ENCODE measurements at regions not wholly inside any gene's neighbourhood (a gene's known extent, or its start where the extent isn't known, plus 50 kb on each side); places are given as distances from the start of the nearest gene placed in this dataset.

DNA sequence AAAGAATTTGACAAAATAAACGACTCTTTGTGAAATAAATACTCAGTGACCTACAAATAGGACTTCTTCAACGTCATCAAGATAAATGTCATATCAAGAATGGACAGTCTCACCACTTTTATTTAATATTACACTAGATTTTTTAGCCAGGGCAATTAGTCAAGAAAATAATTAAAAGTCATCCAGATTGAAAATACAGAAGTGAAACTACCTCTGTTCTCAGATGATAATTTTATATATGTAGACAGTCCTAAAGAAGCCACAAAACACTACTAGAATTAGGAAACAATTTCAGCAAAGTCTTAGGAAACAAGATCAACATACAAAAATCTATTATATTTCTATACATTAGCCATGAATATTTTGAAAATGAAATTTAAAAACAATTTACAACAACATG is 689.6 kb upstream of the SEL1L start (continued):
- TF ChIP-seq, protein P1, sequence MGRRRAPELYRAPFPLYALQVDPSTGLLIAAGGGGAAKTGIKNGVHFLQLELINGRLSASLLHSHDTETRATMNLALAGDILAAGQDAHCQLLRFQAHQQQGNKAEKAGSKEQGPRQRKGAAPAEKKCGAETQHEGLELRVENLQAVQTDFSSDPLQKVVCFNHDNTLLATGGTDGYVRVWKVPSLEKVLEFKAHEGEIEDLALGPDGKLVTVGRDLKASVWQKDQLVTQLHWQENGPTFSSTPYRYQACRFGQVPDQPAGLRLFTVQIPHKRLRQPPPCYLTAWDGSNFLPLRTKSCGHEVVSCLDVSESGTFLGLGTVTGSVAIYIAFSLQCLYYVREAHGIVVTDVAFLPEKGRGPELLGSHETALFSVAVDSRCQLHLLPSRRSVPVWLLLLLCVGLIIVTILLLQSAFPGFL (CRISPR knock-in tag; IDR thresholded peaks at IDR 0.05; ENCODE audit: borderline replicate concordance) = no peak
- TF ChIP-seq CBFB (CRISPR knock-in tag; IDR thresholded peaks at IDR 0.05; ENCODE audit: low read depth) = no peak

DNA sequence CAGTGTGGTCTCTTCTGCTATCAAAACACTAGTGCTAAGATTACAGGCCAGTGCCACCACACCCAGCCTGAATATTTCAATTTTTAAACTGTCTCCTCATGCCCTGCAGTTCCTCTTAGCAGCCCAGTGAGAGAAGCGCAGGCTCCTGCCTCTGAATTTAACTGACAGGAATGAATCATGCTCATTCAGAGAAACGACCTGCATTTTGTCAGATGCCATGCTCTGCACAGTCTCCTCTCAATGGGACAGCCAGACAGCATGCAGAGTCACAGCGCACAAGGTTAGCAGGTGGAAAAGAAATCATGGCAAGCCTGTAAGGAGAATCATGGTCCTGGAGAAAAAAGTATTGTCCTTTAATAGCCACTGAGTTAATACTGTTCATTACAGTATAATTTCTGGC is 691.0 kb upstream of the SEL1L start:
- H3K4me3 Mint-ChIP-seq = no peak overlapping the region
- H3K36me3 Mint-ChIP-seq = no peaks in the 10 kb centered on the region
- ATAC-seq (no peak), DNase-seq (ENCODE audit: low spot score) (no peak)
- H3K9me3 Mint-ChIP-seq = no peaks in the 10 kb centered on the region
- TF ChIP-seq ZNF416 (CRISPR knock-in tag; IDR thresholded peaks at IDR 0.05) (no peak), NR3C1 (CRISPR knock-in tag; conservative IDR thresholded peaks at IDR 0.05; ENCODE audit: low read depth) (no peak), IRF1 (CRISPR knock-in tag; IDR thresholded peaks at IDR 0.05) (no peak), AR (CRISPR knock-in tag; IDR thresholded peaks at IDR 0.05) (no peak), CTCF (IDR thresholded peaks at IDR 0.05) (no peak)
- ChIA-PET POLR2A (no interaction called here), CTCF (no interaction called here)
- no peak overlapping the region for H3K27ac Mint-ChIP-seq
- no peaks in the 10 kb centered on the region for H3K27me3 Mint-ChIP-seq (ENCODE audit: low read depth)
- peaks cover 8% of the 10 kb centered on the region for H3K4me1 Mint-ChIP-seq

DNA sequence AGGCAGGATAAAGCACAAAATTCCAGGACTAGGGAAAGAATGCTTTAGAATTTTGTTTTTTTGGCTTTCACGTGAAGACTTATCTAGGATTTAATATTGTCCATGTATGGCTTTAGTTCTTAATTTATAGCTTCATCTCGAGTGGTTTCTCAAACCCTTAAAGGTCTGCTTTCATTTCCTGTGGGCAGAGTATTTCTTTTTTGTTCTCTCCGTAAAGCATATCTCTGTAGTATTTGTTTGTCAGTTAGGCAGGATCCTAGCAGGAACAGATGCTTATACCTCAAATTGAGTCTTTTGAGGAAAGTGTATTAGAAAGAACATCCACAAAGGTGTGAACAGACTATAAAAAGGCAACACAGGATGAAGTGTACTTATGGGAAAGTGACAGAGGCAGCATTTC is 697.1 kb upstream of the SEL1L start:
- H3K9me3 Mint-ChIP-seq = no peaks in the 10 kb centered on the region
- ChIA-PET CTCF (no interaction called here), POLR2A (no interaction called here)
- no peak overlapping the region for H3K4me3 Mint-ChIP-seq
- no peak for DNase-seq (ENCODE audit: low spot score)
- H3K27me3 Mint-ChIP-seq (ENCODE audit: low read depth) = no peaks in the 10 kb centered on the region
- no peak overlapping the region for H3K27ac Mint-ChIP-seq
- ATAC-seq = no peak
- peaks cover 4% of the 10 kb centered on the region for H3K4me1 Mint-ChIP-seq
- no peak for TF ChIP-seq ZNF281 (CRISPR knock-in tag; IDR thresholded peaks at IDR 0.05)
- TF ChIP-seq IRF2 (CRISPR knock-in tag; IDR thresholded peaks at IDR 0.05; ENCODE audit: borderline replicate concordance, low read depth) = no peak
- no peak for TF ChIP-seq MAX (CRISPR knock-in tag; IDR thresholded peaks at IDR 0.05)
- no peak for TF ChIP-seq NFATC4 (CRISPR knock-in tag; IDR thresholded peaks at IDR 0.05)
- TF ChIP-seq JUN (CRISPR knock-in tag; IDR thresholded peaks at IDR 0.05) = no peak
- TF ChIP-seq ZNF416 (CRISPR knock-in tag; IDR thresholded peaks at IDR 0.05) = no peak
- TF ChIP-seq ZNF396 (CRISPR knock-in tag; IDR thresholded peaks at IDR 0.05; ENCODE audit: borderline replicate concordance) = no peak
- no peak for TF ChIP-seq HMGA2 (CRISPR knock-in tag; IDR thresholded peaks at IDR 0.05)
- no peak for TF ChIP-seq TCF7 (CRISPR knock-in tag; IDR thresholded peaks at IDR 0.05; ENCODE audit: low read depth)
- TF ChIP-seq, protein P2, sequence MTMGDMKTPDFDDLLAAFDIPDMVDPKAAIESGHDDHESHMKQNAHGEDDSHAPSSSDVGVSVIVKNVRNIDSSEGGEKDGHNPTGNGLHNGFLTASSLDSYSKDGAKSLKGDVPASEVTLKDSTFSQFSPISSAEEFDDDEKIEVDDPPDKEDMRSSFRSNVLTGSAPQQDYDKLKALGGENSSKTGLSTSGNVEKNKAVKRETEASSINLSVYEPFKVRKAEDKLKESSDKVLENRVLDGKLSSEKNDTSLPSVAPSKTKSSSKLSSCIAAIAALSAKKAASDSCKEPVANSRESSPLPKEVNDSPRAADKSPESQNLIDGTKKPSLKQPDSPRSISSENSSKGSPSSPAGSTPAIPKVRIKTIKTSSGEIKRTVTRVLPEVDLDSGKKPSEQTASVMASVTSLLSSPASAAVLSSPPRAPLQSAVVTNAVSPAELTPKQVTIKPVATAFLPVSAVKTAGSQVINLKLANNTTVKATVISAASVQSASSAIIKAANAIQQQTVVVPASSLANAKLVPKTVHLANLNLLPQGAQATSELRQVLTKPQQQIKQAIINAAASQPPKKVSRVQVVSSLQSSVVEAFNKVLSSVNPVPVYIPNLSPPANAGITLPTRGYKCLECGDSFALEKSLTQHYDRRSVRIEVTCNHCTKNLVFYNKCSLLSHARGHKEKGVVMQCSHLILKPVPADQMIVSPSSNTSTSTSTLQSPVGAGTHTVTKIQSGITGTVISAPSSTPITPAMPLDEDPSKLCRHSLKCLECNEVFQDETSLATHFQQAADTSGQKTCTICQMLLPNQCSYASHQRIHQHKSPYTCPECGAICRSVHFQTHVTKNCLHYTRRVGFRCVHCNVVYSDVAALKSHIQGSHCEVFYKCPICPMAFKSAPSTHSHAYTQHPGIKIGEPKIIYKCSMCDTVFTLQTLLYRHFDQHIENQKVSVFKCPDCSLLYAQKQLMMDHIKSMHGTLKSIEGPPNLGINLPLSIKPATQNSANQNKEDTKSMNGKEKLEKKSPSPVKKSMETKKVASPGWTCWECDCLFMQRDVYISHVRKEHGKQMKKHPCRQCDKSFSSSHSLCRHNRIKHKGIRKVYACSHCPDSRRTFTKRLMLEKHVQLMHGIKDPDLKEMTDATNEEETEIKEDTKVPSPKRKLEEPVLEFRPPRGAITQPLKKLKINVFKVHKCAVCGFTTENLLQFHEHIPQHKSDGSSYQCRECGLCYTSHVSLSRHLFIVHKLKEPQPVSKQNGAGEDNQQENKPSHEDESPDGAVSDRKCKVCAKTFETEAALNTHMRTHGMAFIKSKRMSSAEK (CRISPR knock-in tag; IDR thresholded peaks at IDR 0.05; ENCODE audit: borderline replicate concordance) = no peak
- no peak for TF ChIP-seq RORB (CRISPR knock-in tag; IDR thresholded peaks at IDR 0.05)
- TF ChIP-seq FOXP1 (CRISPR knock-in tag; IDR thresholded peaks at IDR 0.05; ENCODE audit: borderline replicate concordance) = no peak
- no peaks in the 10 kb centered on the region for H3K36me3 Mint-ChIP-seq

All from WTC11 (cell line).